CD4-positive, alpha-beta T cell treated with Interleukin-2 at 100 ng/mL for 4 hours (primary cell): ENCODE measurements at regions not wholly inside any gene's neighbourhood (a gene's known extent, or its start where the extent isn't known, plus 50 kb on each side); places are given as distances from the start of the nearest gene placed in this dataset.

Experiments
- DNase-seq: peaks from one replicate; pipeline ENCODE4 v3.0.0-alpha.2; 2020; ENCODE audit warnings: low spot score

DNA sequence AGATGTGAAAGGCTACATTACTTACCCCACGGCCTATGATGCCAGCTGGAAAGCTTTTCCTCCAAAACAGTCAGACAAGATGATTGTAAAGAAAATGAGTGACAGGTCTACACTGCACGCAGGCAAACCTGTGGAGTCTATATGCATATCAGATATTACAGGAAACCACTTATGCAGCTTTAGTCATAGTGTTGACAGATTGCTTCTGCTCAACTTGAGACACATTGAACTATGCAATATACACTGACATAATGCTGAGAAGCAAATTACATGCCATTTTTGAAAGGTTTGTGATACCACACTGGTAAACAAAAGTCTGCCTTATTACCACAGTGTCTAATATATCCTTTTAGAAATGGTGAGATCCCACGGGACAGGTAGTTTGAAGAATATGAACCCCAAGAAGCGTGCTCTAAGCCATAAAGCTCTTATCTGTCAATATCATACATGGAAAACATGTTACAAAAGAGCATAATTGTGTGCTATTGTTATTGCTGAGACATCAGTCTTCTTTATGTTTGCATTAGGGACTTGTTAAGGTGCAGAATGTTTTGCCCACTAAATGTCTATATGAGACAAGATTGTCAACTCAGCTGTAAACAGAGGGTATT is 1835.8 kb upstream of the TENM3 start:
- no peak for DNase-seq

DNA sequence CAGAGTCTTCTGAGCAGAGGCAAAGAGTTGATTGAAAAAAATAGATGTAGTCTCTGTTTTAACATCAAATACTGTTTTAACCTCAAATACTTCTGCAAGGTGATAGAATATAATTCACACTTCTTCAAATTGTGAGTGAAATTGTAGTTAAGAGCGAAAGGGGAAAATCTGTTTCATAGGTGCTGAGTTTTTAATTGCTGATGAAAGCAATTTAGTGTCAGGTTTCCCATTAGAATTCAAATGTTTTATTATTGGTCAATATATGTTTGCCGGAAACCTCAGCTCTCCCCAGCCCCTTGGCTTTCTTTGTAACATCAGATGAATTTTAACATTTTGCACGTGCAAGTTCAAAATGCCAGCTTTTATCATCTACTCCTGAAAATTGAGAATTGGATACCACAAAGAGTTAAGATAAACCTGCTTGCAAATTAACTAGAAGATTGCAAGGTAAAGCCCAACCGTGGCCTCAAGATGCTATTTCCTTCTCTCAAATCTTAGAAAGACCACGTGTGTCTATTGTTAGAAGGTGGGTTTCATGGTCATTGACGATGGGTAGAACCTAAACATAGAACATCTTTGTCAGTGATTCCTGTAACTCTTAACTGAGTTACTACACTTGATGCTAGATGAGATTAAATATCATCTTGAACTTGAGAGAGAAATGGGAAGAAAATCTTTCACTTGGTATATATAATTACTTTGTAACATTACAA is 1824.2 kb upstream of the TENM3 start:
- no peak for DNase-seq

DNA sequence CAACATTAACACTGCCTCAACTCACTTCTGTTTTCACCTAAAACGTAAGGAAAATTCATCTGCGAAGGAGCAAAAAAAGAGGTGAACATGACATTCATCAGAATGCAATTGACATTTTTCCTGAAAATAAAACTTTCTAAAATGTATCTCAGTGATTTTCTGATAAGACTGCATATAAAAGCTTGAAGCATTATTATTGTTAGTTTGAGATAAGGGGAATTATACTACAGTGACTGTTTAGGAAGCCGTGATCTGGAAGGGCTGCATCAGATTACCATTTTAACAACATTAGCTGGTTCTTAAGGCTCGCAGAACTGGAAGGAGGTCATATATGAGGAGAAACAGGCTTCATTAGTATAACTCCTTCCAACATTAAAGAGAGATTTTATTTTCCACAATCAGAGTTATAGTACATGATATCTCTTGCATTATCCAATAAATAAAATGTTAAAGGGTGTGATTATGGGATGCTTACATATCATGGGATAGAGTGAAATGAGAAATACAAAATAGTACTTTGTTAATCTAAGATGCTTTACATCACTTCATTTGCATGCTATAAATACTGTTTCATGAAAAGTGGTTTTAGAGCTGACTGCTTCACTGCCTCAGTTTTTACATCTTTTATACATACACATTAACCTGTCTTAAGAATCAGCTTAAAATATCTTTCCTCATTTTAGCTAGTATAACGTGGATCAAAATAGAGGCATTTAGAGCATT is 1820.1 kb upstream of the TENM3 start:
- DNase-seq = no peak

DNA sequence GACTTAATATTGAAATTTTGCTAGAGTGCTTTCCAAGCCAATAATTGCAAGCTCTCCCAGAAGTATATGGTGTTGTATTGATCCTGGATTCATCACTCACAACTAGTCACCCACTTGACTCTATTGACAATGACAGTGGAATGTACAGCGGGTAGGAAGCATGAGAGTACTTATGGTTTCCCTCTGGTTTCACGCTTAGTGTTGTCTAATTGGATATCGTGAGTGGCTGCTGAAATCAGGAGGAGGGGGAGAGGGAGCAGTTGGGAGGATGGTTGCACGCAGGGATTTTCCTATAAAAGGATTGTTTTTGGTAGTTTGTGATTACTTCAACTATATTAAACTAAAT is 1819.5 kb upstream of the TENM3 start:
- no peak for DNase-seq

DNA sequence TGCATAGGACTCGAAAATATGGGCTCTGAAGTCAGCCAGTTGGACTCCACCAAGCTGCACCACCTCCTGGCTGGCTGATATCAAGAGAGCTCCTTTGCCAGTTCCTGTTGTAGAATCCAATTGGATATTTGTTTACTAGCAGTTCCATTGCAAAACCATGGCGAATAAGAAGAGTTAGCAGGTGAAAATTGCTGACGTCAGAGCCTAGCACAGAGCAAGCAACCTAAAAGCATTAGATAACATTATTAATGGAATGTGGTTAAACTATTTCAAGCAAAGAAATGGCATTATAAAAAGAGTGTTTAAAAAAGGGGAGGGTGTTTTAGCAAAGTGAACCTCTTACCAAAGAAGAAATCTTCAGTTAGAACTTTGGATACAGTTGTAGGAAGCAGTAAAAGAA is 1816.3 kb upstream of the TENM3 start:
- no peak for DNase-seq

DNA sequence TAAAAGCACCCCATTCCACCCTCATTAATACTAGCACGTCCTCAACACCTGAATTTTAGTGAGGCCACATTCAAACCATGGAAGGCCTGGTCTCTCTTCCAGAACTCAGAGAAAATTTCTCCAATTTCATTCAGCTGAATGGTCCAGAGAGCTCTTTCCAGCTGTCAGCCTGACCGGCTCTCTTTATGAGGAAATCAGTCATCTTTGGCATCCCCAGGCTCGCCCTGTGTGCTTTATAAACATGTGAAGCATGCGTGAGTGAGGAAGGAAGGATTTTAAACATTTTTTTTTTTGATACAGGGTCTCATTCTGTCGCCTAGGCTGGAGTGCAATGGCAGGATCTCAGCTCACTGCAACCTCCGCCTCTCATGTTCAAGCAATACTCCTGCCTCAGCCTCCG is 1812.9 kb upstream of the TENM3 start:
- no peak for DNase-seq

DNA sequence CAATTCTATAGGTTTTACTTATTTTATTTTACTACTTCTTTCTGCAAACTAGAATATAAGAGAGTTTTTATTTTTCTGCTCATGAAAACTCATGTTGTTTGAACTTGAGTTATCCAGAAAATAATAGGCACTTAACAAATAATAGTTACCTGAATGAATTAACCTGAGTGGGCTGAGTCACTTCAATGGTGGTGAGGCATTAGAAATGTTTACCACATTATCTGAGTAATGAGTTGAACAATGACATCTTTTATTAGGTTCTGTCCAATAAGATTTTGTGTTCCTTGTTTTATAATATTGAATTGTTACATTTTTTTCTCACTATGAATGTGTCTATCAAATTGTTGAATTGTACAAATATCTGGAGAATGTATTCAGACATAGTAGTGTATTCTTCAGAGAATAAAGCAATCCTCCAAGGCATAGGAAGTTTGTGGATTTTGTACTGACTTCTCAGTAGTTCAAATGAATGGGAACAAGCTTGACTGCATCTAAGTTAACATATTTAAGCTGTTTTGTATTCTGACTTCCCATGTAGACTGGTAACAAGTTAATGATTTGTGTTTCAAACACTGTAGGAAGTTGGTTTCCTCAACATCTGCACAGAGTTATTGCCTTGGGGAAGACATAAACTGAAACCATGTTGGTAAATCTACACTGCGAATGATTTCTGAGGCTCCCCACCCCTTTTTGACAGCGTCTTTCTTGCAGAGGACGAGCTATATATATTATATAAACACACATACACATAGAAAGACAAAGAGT is 1808.9 kb upstream of the TENM3 start:
- no peak for DNase-seq

DNA sequence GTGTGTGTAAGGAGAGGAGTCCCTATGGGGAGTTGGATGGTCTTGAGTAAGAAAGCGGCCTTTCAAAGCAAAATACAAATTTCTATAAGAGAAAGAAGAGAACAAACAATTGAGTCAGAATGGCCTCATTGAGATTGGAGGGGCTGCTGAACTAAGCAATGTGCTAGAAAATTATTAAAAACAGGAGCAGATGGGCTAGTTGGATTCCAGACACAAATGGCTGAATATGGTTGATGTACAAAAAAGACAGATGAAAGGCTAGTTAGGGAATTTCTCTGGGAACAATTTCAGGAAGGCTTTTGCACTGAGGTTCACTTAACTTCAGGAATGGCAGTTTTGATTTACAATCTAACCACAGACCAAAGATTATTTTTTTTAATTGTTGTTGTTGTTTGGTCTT is 1806.8 kb upstream of the TENM3 start:
- no peak for DNase-seq

DNA sequence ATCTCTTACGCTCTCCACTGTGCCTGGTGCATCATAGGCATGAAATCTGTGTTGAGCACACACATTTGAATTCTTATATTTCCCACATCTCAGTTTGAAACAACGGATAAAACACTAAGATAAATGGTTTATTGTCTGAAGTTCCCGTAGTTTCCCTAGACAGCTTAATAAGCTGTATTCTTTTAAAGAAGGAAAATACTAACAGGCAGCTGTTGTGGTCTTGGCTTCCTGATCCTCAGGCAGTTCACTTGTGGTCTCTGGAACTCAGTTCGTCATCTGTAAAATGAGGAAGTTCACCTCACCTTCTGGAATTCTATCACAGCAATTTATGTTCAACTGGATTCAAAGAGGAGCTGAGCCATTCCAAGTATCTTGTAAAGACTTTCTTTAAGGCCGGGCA is 1805.6 kb upstream of the TENM3 start:
- no peak for DNase-seq

DNA sequence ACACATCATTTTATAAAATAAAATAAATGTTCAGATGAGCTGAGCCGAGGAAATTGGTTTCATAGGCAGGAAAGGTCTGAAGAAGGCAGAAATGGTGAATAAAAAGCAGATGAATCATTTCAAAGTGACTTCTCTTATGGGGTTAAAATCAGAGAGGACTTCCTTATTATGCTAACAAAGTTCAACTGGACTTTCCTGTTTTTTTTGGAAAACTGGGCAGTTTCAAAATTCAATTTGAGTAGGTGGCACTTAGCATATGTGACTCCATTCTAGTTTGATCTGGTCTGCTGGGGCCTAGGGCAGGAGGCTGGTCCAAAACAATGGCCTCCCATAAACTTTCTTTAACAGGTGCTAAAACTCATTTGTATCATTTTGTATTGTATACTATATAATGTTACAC is 1794.9 kb upstream of the TENM3 start:
- no peak for DNase-seq

DNA sequence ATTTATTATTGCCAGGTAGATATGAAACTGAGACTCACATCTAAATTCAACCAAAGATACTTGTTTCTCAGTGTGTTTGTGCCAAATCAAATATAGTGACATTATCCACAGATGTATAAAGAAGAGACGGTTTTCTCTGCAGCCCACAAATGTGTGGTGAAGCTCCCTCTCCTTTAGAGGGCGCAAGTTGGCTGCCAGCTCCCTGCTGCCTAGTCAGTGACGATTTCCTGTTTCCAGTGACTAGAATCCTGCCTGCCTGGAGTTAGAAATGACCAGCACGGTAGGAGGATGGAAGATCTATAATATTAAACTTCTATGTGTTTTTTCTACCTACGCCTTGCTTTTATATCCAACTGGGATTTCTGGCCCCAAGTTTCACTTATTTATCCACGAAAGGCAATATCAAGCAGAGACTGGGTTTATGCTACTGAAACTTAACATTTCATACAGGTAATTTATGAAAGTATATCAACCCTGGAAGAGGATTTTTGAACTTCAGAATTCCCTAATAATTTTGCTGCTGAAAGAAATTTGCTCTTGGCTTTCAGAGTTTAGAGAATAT is 1793.7 kb upstream of the TENM3 start:
- no peak for DNase-seq

DNA sequence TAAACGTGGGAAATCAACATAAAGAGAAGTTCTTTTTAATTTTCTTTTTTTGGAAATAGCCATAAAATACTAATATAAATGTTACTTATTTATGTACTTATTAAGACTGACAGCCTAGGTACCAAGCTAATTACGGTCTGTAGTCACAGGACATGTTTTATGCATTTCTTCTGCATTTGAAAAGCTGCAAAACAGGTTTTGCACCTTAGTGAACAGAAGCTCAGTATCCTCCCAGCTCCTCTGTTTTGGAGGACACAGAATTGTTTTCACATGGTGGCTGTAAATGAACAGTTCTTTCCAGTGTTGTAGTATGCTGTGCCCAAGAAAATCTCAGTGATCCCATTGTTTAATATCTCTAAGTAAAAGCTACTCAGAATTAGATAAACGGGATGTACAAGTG is 1788.0 kb upstream of the TENM3 start:
- DNase-seq = no peak

DNA sequence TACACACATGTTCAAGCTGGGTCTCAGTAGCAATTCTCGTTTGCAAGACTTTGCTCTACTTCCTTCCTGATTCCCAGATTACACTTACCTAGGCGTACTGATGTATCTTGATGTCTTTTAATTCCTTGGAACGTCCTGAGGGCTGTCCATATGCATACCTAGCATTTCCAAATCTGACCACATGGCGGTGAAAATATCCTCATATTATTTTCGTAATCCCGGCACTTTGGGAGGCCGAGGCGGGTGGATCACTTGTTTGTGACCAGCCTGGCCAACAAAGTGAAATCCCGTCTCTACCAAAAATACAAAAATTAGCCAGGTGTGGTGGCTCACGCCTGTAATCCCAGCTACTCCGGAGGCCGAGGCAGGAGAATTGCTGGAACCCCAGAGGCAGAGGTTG is 1786.3 kb upstream of the TENM3 start:
- no peak for DNase-seq

DNA sequence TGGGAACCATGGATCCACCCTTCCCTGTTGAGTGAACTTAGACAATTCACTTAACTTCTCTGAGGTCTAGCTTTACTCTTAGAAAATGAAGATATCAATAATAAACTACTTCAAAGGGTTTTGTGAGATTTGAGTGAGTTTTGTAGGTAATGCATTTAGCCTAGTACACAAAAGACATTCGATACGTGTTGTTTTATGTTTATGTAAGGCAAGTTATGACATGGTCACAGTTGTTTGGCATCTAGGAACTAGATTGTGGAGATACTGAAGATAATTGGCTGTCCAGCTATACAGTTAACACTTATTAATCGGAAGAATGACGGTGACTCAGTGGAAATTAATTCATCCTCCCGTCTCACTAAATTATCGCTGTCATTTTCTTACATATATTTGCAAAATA is 1781.1 kb upstream of the TENM3 start:
- DNase-seq = no peak

DNA sequence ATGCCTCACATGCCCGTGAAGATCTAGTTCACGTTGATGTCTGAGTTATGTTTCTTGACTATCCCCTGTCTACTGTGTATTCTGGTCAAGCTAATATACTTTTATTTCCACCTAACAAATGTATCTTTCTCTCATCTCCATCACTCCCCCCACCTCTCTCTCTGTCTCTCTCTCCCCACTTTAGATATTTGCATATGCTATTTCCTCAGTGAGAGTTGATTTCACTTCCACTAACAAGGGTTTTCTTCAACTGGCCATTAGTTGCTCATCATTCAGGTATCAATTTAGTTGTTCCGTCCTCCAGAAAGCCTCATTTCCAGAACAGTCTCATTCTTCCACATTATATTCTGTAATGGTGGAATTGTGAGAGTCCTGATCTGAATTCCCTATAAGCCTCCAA is 1777.8 kb upstream of the TENM3 start:
- no peak for DNase-seq

DNA sequence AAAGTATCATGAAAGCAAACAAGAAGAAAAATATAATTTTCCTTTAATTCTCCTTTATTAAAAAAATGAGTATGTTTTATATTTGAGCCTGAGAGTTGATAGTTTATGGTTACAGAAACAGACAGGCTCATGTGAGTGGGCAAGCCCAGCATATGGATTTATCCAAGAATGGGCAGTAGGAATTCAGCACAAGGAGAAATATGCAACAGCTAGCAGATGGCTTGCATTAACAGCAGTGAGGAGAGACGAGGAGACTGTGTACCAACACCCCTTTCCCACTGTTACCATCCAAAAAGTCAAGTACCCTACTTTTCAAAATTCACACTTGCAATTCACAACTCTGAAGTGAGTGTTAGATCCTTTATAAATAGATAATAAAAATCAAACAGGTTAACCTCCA is 1760.2 kb upstream of the TENM3 start:
- no peak for DNase-seq

DNA sequence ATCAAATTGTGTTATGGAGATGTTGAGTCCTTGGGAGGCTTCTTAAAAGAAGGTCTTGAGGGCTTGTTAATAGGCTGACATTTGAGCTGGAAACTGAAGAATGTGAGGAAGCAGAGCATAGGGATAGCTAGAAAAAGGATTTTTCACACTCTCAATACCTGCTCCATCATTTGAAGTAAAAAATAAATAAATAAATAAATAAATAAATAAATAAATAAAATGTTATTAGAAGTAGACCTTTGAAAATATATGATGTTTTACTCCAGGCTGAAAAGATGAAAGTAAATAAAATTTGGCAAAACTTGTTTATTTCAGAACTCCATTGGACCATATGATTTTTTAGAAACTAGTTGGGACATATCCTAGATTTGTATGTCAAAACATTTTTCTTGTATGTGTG is 1757.8 kb upstream of the TENM3 start:
- DNase-seq = no peak

DNA sequence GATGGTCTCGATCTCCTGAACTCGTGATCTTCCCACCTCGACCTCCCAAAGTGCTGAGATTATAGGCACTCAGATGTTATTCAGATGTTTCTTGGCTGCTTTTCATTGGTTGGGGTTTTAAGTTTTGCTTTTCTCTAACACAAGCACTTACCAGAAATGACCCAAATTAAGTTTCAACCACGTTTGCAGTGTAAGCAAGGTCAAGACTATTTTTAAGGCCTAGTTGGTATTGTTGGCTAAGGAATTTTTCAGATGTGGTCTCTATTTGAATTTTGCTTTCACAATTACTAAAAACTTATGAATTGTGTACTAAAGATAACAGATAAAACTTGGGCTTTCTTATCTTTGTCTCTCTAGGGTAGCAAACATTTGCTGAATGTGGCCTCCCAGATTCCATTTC is 1756.9 kb upstream of the TENM3 start:
- no peak for DNase-seq

DNA sequence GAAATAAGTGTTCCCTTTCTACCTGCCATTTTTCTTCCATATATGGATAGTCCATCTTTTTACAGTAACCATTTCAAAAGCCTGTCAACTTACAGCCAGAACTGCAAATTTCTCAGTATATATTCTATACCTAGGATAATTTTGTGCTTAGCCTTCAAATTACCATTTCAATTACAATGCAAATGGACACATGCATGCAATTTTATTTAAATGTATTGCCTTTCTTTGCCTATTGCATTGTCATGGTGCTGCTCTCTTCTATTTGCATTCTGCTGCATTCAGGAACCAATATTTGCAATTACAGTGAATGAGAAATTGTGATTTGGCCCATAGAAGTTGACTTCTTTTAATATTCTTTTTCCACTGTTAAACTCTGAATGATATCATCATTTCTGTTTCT is 1753.4 kb upstream of the TENM3 start:
- DNase-seq = no peak

DNA sequence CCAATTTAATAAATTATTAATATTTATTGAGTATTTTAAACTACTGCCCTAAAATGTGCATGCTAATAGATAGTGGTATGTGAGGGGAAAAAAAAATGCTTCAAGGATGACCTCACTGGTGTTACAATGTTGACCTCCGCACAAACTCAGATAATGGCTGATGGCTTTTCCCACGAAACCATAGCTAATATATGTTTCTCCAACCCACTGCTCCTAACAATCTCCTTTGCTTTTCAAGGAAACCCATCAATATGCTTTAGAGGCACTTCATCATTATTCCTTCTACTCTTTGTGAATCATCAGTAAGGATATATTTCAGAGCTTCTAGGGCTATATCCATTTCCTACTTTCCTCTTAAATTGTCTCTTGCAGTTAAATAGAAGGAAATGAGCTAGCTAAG is 1752.0 kb upstream of the TENM3 start:
- no peak for DNase-seq

DNA sequence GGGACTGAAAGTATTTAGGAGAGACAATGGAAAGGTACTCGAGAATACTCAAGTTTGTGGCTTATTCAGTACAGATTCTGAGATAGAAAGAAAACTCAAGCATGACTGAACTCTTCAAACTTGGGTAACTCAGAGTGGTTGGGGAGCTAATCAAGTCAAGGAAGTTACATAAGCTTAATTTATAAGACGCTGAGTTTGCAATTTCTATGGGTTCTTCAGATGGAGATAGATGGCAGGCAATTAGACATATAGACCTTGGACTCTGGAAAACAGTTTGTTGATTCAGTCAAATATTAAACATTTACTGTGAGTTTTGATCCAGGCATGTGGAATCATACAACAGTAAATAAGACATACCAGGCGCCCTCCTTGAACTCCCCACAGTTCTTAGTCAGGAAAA is 1749.9 kb upstream of the TENM3 start:
- no peak for DNase-seq

DNA sequence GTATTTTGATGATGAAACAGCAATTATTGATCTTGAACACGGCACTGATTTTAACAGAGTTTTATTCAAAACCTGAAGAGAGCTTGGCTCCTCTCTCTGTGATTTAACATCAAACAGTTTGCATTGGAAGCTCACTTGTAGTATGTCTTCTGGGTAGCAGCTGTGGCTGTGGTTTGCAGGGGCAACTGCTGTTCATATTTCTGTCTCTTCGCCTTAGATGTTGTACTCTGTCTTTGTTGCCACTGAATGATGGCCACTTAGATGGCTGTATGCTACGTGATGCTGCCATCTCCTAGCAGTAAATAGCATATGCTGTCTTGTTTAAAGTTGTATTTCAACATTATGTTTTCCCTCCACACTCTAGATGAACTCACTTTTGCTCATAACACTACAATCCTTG is 1743.0 kb upstream of the TENM3 start:
- DNase-seq = no peak
